HepG2 (cell line): ENCODE measurements at regions not wholly inside any gene's neighbourhood (a gene's known extent, or its start where the extent isn't known, plus 50 kb on each side); places are given as distances from the start of the nearest gene placed in this dataset.

Source experiments
- ATAC-seq: fragments of 200-7000 bp; cut with Tn5 transposase; 3 replicates; pipeline ENCODE4 v1.9.1; 2020; ENCODE audit warnings: mild to moderate bottlenecking, moderate library complexity
- BruUV-seq: library from RNA; stranded (reverse); fragments of 400-500 nt; replicated peaks from 2 replicates; lab custom pipeline; 2021; lab: Mats Ljungman, UMichigan
- CTCF ChIA-PET: fragments of 300-600 bp; formaldehyde crosslinking; extraction: SDS; loops from one replicate; lab custom pipeline; 2021; ENCODE audit warnings: low total read pairs, inconsistent platforms, low intra/inter-chr PET ratio; lab: Yijun Ruan, JAX
- POLR2A ChIA-PET: fragments of 350-600 bp; sonication (Branson Sonifier 250); formaldehyde crosslinking; loops from one replicate; lab custom pipeline; 2020; ENCODE audit warnings: antibody characterized with exemption, inconsistent platforms; lab: Yijun Ruan, JAX
- DNase-seq: peaks from one replicate; pipeline ENCODE4 v3.0.0-alpha.2; 2015; ENCODE audit warnings: low spot score
- FAIRE-seq: peaks from 3 replicates; lab custom pipeline; 2011; peaks lifted over from hg19 to GRCh38; lab: Jason Lieb, UNC
- H2AFZ ChIP-seq: one replicate; pipeline ENCODE4 v1.6.1; 2011; ENCODE audit warnings: low read length, inconsistent platforms
- H3K27ac ChIP-seq: fragments of 300-600 bp; 3 replicates; pipeline ENCODE4 v1.8.0; 2011; ENCODE audit warnings: mixed run types, mild to moderate bottlenecking, mixed read lengths, low read length, inconsistent platforms; ENCODE audit not compliant: insufficient read depth; ENCODE audit errors: extremely low read length
- H3K27me3 ChIP-seq, 2 experiments: fragments of 200-600 bp in 1 of 2; 2 replicates in 1 of 2; 3 replicates in 1 of 2; pipeline versions ENCODE4 v1.6.0 to v1.8.0; 2011; ENCODE audit warnings: low read length in 2 of 2, mild to moderate bottlenecking in 2 of 2, moderate library complexity in 2 of 2, inconsistent platforms in 1 of 2; ENCODE audit not compliant: insufficient read depth in 2 of 2, control insufficient read depth in 1 of 2
- H3K36me3 ChIP-seq, 2 experiments: fragments of 200-600 bp in 1 of 2; replicated peaks in 1 of 2; 2 replicates in 1 of 2; 3 replicates in 1 of 2; pipeline versions ENCODE4 v1.5.1 to v1.8.0; 2011; ENCODE audit warnings: low read length in 2 of 2, inconsistent platforms in 1 of 2; ENCODE audit not compliant: insufficient read depth in 2 of 2, control insufficient read depth in 1 of 2
- H3K4me1 ChIP-seq: 2 replicates; pipeline ENCODE4 v1.5.1; 2012; ENCODE audit warnings: low read length, inconsistent platforms; ENCODE audit not compliant: insufficient read depth
- H3K4me2 ChIP-seq: 2 replicates; pipeline ENCODE4 v1.6.0; 2011; ENCODE audit warnings: low read depth, low read length, inconsistent platforms
- H3K4me3 ChIP-seq, 3 experiments: fragments of 200-600 bp in 1 of 3; sonication (generic), shearing (Covaris generic) in 1 of 3; replicated peaks in 1 of 3; 2 replicates each; pipeline ENCODE4 v1.5.1; 2011 to 2016; ENCODE audit warnings: low read length in 3 of 3, inconsistent platforms in 2 of 3, low read depth in 2 of 3, mild to moderate bottlenecking in 2 of 3, control low read depth in 1 of 3, mixed read lengths in 1 of 3; ENCODE audit not compliant: insufficient read depth in 1 of 3
- H3K79me2 ChIP-seq: one replicate; pipeline ENCODE4 v1.6.1; 2011; ENCODE audit warnings: low read length, inconsistent platforms; ENCODE audit not compliant: insufficient read depth
- H3K9ac ChIP-seq: 2 replicates; pipeline ENCODE4 v1.6.0; 2011; ENCODE audit warnings: mild to moderate bottlenecking, low read depth, low read length, inconsistent platforms; ENCODE audit not compliant: insufficient read depth
- H3K9me3 ChIP-seq: 2 replicates; pipeline ENCODE4 v1.5.1; 2012; ENCODE audit warnings: mild to moderate bottlenecking, low read length
- H4K20me1 ChIP-seq: 2 replicates; pipeline ENCODE4 v1.6.0; 2011; ENCODE audit warnings: inconsistent platforms, mild to moderate bottlenecking, low read length, moderate library complexity; ENCODE audit not compliant: insufficient read depth
- RAD51 ChIP-seq: fragments of 450-650 bp; IDR thresholded peaks from 2 replicates; pipeline ENCODE4 v1.6.1; 2016; ENCODE audit warnings: borderline replicate concordance
- TERF1 ChIP-seq: sonication (generic); formaldehyde crosslinking; IDR thresholded peaks from 2 replicates; pipeline ENCODE4 v1.8.0; 2022; ENCODE audit warnings: mild to moderate bottlenecking, missing genetic modification reagents, moderate library complexity
- ZBTB25 ChIP-seq: IDR thresholded peaks from 2 replicates; pipeline ENCODE4 v1.6.1; 2018; ENCODE audit warnings: missing genetic modification reagents
- ZNF780A ChIP-seq: sonication (generic); formaldehyde crosslinking; IDR thresholded peaks from 2 replicates; pipeline ENCODE4 v1.8.0; 2022; ENCODE audit warnings: mild to moderate bottlenecking, missing genetic modification reagents, moderate library complexity
- WGBS: methylation state at CpG from one replicate; pipeline ENCODE4 v1.1.6; 2017; ENCODE audit warnings: low lambda C conversion rate; 5-methylcytosine and 5-hydroxymethylcytosine counted together
- in situ Hi-C: cut with HindIII; loops from 2 replicates; pipeline ENCODE4 v1.10.0; 2017; ENCODE audit warnings: low pct_unique_long_range_greater_than_20kb; ENCODE audit not compliant: extremely low pct_ligation_motif_present
- intact Hi-C: fragments of 100-400 bp; cut with micrococcal nuclease; formaldehyde crosslinking; loops from one replicate; pipeline ENCODE4 v1.10.0; 2022; ENCODE audit not compliant: unreplicated experiment

- no TSS peak for BruUV-seq
- H3K36me3 ChIP-seq = no peaks in the 10 kb centered on the region
- H3K9me3 ChIP-seq = no peaks in the 10 kb centered on the region
- no peak overlapping the region for H3K9ac ChIP-seq
- no peak overlapping the region for H2AFZ ChIP-seq
- TF ChIP-seq ZNF780A (CRISPR knock-in tag) = no peak
- TF ChIP-seq RAD51 = no peak
- no peaks in the 10 kb centered on the region for H4K20me1 ChIP-seq
- H3K4me3 ChIP-seq = no peak overlapping the region
- no peak overlapping the region for H3K4me2 ChIP-seq
- no peaks in the 10 kb centered on the region for H3K27me3 ChIP-seq
- 63% methylated on average over 2 of the region's 2 CpGs for WGBS
- POLR2A ChIA-PET = no interaction called here
- no peak for FAIRE-seq
- no peak overlapping the region for H3K27ac ChIP-seq
- no peak for DNase-seq
- H3K4me1 ChIP-seq = peaks cover 13% of the 10 kb centered on the region
- no peaks in the 10 kb centered on the region for H3K79me2 ChIP-seq
- intact Hi-C loops = no loop called here
- CTCF ChIA-PET = no interaction called here
- in situ Hi-C loops = no loop called here
- ATAC-seq = no peak
Measured at GRCh38 chr7:22920672-22921071, 93.3 kb downstream of the HYCC1 start.

GRCh38 chr7:22913158-22913557, 90.5 kb upstream of the TOMM7 start:
- no peak overlapping the region for H2AFZ ChIP-seq
- BruUV-seq = no TSS peak
- CTCF ChIA-PET = no interaction called here
- H3K27ac ChIP-seq = no peak overlapping the region
- no peaks in the 10 kb centered on the region for H3K36me3 ChIP-seq
- H3K4me1 ChIP-seq = no peaks in the 10 kb centered on the region
- in situ Hi-C loops = no loop called here
- TF ChIP-seq TERF1 (CRISPR knock-in tag) (no peak), ZBTB25 (no peak)
- TF ChIP-seq, all 625 proteins: peak for 0
- Histone ChIP-seq H3K4me2 (no peak overlapping the region), H3K79me2 (no peaks in the 10 kb centered on the region), H3K4me3 (no peak overlapping the region), H4K20me1 (no peaks in the 10 kb centered on the region), H3K9ac (no peak overlapping the region), H3K9me3 (no peaks in the 10 kb centered on the region), H3K27me3 (no peaks in the 10 kb centered on the region)
- POLR2A ChIA-PET = no interaction called here
- intact Hi-C loops = no loop called here
- 60% methylated on average over 3 of the region's 4 CpGs for WGBS
- DNase-seq (no peak), FAIRE-seq (no peak), ATAC-seq (no peak)
